BLaER1 treated with 17β-estradiol and CSF1 and Interleukin-3, amounts not matched to agents 10 nM and 100 nM (cell line): ENCODE measurements at regions not wholly inside any gene's neighbourhood (a gene's known extent, or its start where the extent isn't known, plus 50 kb on each side); places are given as distances from the start of the nearest gene placed in this dataset.

ENCODE experiments used
- H3K27ac ChIP-seq, 11 experiments: shearing (Covaris generic); formaldehyde crosslinking; 2 replicates each; pipeline ENCODE4 v1.8.1; 2022
- H3K27me3 ChIP-seq, 11 experiments: shearing (Covaris generic); formaldehyde crosslinking; 2 replicates each; pipeline ENCODE4 v1.8.1; 2022
- H3K36me3 ChIP-seq, 11 experiments: shearing (Covaris generic); formaldehyde crosslinking; 2 replicates each; pipeline ENCODE4 v1.8.1; 2022
- H3K4me1 ChIP-seq, 10 experiments: shearing (Covaris generic); formaldehyde crosslinking; 2 replicates each; pipeline ENCODE4 v1.8.1; 2022
- H3K4me2 ChIP-seq, 11 experiments: shearing (Covaris generic); formaldehyde crosslinking; 2 replicates each; pipeline ENCODE4 v1.8.1; 2022
- H3K4me3 ChIP-seq, 10 experiments: shearing (Covaris generic); formaldehyde crosslinking; 2 replicates each; pipeline ENCODE4 v1.8.1; 2022
- H3K9ac ChIP-seq, 11 experiments: shearing (Covaris generic); formaldehyde crosslinking; 2 replicates each; pipeline ENCODE4 v1.8.1; 2022
- H3K9me3 ChIP-seq, 11 experiments: shearing (Covaris generic); formaldehyde crosslinking; replicated peaks in 1 of 11; 2 replicates each; pipeline ENCODE4 v1.8.1; 2022
- H4K20me1 ChIP-seq, 11 experiments: shearing (Covaris generic); formaldehyde crosslinking; 2 replicates each; pipeline ENCODE4 v1.8.1; 2022
- Cebpa-rat ChIP-seq, 11 experiments: shearing (Covaris generic); IDR thresholded peaks; 2 replicates each; pipeline ENCODE4 v1.8.1; 2022

DNA sequence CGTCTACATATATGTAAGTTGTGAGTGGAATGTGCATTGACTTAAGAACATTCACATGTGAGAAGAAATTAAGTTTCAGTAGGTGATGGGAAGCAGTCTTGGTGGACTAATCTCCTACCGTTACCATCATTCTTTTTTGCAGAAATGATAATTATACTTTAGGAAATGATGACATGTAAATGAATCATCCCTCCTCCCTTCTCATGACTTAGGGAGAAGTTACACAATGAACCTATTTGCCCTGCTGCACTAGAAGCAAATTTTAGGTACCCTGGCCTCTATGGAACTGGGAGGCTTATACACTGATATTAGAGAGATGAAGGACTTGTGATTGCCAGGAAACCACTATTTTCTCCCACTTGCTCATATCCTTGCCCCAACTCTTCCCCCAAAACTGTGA is 214.2 kb downstream of the CALCRL start:
- Histone ChIP-seq H3K4me3 (no peak overlapping the region), H3K36me3 (no peaks in the 10 kb centered on the region), H3K27me3 (no peaks in the 10 kb centered on the region), H4K20me1 (no peaks in the 10 kb centered on the region), H3K9me3 (no peaks in the 10 kb centered on the region), H3K27ac (no peak overlapping the region), H3K4me2 (no peak overlapping the region), H3K4me1 (peaks cover 0 to 8% (median 0%) of the 10 kb centered on the region in 10 experiments; a peak in 1 of 20 replicates), H3K9ac (no peak overlapping the region)
- no peak for TF ChIP-seq Cebpa-rat (IDR thresholded peaks at IDR 0.05)

GRCh38 chr2:187232749-187233148 is 215.3 kb downstream of the CALCRL start:
- no peaks in the 10 kb centered on the region for H4K20me1 ChIP-seq
- no peak overlapping the region for H3K27ac ChIP-seq
- no peak for TF ChIP-seq Cebpa-rat (IDR thresholded peaks at IDR 0.05)
- H3K9me3 ChIP-seq, result no peaks in the 10 kb centered on the region
- peaks cover 0 to 8% (median 0%) of the 10 kb centered on the region in 10 experiments; a peak in 1 of 20 replicates for H3K4me1 ChIP-seq
- H3K4me2 ChIP-seq, result no peak overlapping the region
- no peak overlapping the region for H3K4me3 ChIP-seq
- no peaks in the 10 kb centered on the region for H3K27me3 ChIP-seq
- no peaks in the 10 kb centered on the region for H3K36me3 ChIP-seq
- no peak overlapping the region for H3K9ac ChIP-seq

DNA sequence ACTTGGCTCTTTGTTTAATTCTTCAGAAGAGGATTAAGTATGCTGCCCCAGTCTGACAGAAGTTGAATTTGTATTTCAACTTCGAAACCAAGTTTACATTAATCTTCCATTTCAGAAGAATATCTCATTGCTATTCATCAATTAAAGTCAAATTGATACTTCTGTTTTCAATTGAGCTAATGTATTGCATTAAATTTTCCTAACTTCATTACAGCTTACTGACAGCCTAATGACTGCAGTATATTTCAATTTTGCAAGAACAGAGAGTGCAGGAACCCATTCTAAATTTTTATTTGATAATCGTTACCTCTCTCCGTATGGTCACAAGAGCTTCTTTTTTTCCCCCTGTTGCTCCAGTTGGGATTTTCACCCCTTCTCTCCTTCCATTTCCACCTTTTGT is 218.0 kb downstream of the CALCRL start:
- Histone ChIP-seq H3K4me3 (no peak overlapping the region), H3K9me3 (no peaks in the 10 kb centered on the region), H3K27me3 (no peaks in the 10 kb centered on the region), H3K36me3 (no peaks in the 10 kb centered on the region), H3K9ac (no peak overlapping the region), H3K4me2 (no peak overlapping the region), H3K4me1 (peaks cover 0 to 8% (median 0%) of the 10 kb centered on the region in 10 experiments; a peak in 1 of 20 replicates), H4K20me1 (no peaks in the 10 kb centered on the region), H3K27ac (no peak overlapping the region)
- no peak for TF ChIP-seq Cebpa-rat (IDR thresholded peaks at IDR 0.05)

DNA sequence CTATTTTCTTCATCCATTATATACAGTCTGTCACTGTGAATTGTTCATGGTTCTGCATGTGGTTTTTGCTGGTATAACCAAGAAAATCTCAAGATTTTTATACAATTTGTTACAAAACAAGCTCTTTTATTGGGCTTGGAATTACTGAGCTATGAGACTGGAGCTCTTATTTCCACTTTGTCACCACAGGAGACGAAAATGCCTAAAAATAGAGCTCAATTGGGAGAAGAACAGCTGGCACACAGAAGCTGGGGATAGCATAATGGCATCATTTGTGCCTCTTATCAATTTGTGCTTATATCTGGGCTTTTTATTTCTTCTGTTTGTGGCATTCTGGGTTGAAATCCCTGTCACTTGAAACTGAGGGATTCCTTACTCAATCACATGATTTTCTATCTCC is 219.1 kb downstream of the CALCRL start:
- no peak overlapping the region for H3K27ac ChIP-seq
- H3K4me3 ChIP-seq, result no peak overlapping the region
- H3K4me1 ChIP-seq, result peaks cover 0 to 6% (median 0%) of the 10 kb centered on the region in 10 experiments; a peak in 1 of 20 replicates
- H4K20me1 ChIP-seq, result no peaks in the 10 kb centered on the region
- H3K4me2 ChIP-seq, result no peak overlapping the region
- H3K27me3 ChIP-seq, result no peaks in the 10 kb centered on the region
- H3K9ac ChIP-seq, result no peak overlapping the region
- no peak for TF ChIP-seq Cebpa-rat (IDR thresholded peaks at IDR 0.05)
- H3K36me3 ChIP-seq, result no peaks in the 10 kb centered on the region
- H3K9me3 ChIP-seq, result no peaks in the 10 kb centered on the region

DNA sequence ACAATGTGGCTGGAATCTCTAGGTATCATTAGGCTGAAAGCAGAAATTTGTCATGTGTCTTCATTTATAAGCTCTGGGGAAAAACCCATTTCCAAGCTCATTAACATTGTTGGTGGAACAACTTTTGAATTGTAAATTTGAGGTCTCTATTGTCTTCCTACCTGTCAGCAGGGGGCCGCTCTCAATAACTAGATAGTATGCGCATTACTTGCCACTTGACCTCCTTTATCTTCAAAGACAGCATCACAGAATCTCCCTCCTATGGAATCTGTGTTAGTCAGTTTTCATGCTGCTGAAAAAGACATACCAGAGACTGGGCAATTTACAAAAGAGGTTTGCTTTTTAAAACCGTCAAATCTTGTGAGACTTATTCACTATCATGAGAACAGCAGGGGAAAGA is 223.1 kb downstream of the CALCRL start:
- H3K4me1 ChIP-seq, result no peaks in the 10 kb centered on the region
- no peak for TF ChIP-seq Cebpa-rat (IDR thresholded peaks at IDR 0.05)
- H3K4me2 ChIP-seq, result no peak overlapping the region
- no peak overlapping the region for H3K4me3 ChIP-seq
- no peaks in the 10 kb centered on the region for H3K36me3 ChIP-seq
- H4K20me1 ChIP-seq, result no peaks in the 10 kb centered on the region
- H3K27me3 ChIP-seq, result no peaks in the 10 kb centered on the region
- H3K9ac ChIP-seq, result no peak overlapping the region
- no peak overlapping the region for H3K27ac ChIP-seq
- peaks cover 0 to 15% (median 0%) of the 10 kb centered on the region in 11 experiments; a peak in 4 of 22 replicates for H3K9me3 ChIP-seq

DNA sequence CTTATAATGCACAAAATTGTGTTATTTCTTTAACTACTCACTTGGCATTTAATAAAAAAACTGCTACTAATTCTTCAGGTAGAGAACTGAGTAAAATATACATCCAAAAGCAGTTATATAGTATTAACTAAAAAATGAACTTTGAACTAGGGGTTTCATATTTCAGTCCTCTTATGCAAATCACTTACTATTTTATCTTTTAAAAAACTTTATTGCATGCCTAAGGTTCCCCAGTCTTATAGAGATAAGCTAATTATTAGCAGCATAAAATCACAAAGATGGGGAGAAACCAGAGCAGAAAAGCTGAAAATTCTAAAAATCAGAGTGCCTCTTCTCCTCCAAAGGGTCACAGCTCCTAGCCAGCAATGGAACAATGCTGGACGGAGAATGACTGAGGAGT is 228.0 kb downstream of the CALCRL start:
- H3K9ac ChIP-seq, result no peak overlapping the region
- H3K9me3 ChIP-seq, result peaks cover 0 to 15% (median 0%) of the 10 kb centered on the region in 11 experiments; a peak in 4 of 22 replicates
- no peaks in the 10 kb centered on the region for H3K36me3 ChIP-seq
- TF ChIP-seq Cebpa-rat (IDR thresholded peaks at IDR 0.05), result no peak
- no peak overlapping the region for H3K4me3 ChIP-seq
- no peaks in the 10 kb centered on the region for H3K27me3 ChIP-seq
- no peak overlapping the region for H3K4me2 ChIP-seq
- no peaks in the 10 kb centered on the region for H3K4me1 ChIP-seq
- H4K20me1 ChIP-seq, result no peaks in the 10 kb centered on the region
- H3K27ac ChIP-seq, result no peak overlapping the region

DNA sequence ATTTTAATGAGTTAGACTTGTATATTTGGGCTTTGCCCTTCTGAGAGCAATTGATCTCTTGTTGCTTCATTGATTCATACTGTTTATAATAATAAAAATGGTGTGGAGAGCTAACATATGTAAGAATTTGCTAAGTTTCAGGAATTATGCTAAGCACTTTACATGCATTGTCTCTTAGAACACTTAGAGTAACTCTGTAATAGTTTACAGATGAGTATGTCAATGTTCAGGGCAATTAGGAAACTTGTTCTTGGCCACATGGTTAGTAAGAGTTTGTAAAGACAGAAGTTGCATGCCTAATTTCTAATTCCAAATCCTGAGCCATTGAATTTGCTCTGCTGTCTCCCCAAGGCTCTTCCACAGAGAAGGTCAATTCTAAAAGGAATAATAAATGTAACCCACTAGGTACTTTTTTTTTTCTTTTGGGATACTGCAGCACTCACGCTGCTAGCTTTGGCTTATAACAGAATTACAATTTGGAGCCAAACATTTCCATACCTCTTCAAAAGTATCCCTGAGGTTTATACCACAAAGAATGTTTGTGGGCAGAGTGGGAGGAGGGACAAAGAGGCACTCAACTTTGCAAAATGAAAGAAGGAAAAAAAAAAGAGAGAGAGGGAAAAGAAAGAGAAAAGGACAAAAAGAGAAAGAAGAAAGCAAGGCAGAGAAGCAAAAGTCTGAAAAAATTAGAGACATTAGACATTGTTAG is 232.4 kb downstream of the CALCRL start:
- Histone ChIP-seq H3K27ac (no peak overlapping the region), H3K4me3 (no peak overlapping the region), H3K9me3 (peaks cover 0 to 11% (median under 1%) of the 10 kb centered on the region in 11 experiments; a peak in 11 of 22 replicates), H3K27me3 (no peaks in the 10 kb centered on the region), H3K4me2 (no peak overlapping the region), H3K9ac (no peak overlapping the region), H3K4me1 (peaks cover 0 to 4% (median 0%) of the 10 kb centered on the region in 10 experiments; a peak in 1 of 20 replicates), H4K20me1 (no peaks in the 10 kb centered on the region), H3K36me3 (no peaks in the 10 kb centered on the region)
- TF ChIP-seq Cebpa-rat (IDR thresholded peaks at IDR 0.05), result no peak

DNA sequence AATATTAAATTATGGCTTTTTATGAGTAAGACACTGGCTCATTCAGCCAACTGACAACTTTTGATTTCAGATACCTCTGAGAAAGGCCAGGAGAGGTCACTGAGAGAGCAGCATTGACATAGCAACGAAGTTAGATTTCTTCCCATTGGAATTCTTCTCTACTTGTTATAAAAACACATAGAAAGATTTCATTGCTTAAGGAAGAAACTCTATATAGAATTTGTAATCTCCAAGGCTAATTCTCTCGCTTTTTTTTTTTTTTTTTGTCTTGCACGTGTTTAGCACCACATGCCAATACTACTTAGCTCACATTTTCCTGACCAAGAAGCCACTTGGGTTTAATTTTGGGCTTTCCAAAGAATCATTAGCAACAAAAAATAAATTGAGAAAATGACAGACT is 233.7 kb downstream of the CALCRL start:
- TF ChIP-seq Cebpa-rat (IDR thresholded peaks at IDR 0.05), result no peak
- no peaks in the 10 kb centered on the region for H3K36me3 ChIP-seq
- H3K27ac ChIP-seq, result no peak overlapping the region
- no peak overlapping the region for H3K4me2 ChIP-seq
- no peaks in the 10 kb centered on the region for H3K27me3 ChIP-seq
- H3K9ac ChIP-seq, result no peak overlapping the region
- no peak overlapping the region for H3K4me3 ChIP-seq
- H4K20me1 ChIP-seq, result no peaks in the 10 kb centered on the region
- peaks cover 0 to 11% (median 5%) of the 10 kb centered on the region in 11 experiments; a peak in 11 of 22 replicates for H3K9me3 ChIP-seq
- peaks cover 0 to 4% (median 0%) of the 10 kb centered on the region in 10 experiments; a peak in 1 of 20 replicates for H3K4me1 ChIP-seq

GRCh38 chr2:187213798-187214197 is 234.3 kb downstream of the CALCRL start:
- no peak overlapping the region for H3K9ac ChIP-seq
- H3K4me1 ChIP-seq, result peaks cover 0 to 4% (median 0%) of the 10 kb centered on the region in 10 experiments; a peak in 1 of 20 replicates
- H4K20me1 ChIP-seq, result no peaks in the 10 kb centered on the region
- H3K4me3 ChIP-seq, result no peak overlapping the region
- no peak for TF ChIP-seq Cebpa-rat (IDR thresholded peaks at IDR 0.05)
- H3K36me3 ChIP-seq, result no peaks in the 10 kb centered on the region
- H3K27me3 ChIP-seq, result no peaks in the 10 kb centered on the region
- peaks cover 0 to 11% (median 5%) of the 10 kb centered on the region in 11 experiments; a peak in 11 of 22 replicates for H3K9me3 ChIP-seq
- no peak overlapping the region for H3K27ac ChIP-seq
- H3K4me2 ChIP-seq, result no peak overlapping the region

GRCh38 chr2:187210726-187211125 is 237.3 kb downstream of the CALCRL start:
- Histone ChIP-seq H3K4me2 (no peak overlapping the region), H3K27ac (no peak overlapping the region), H3K4me3 (no peak overlapping the region), H4K20me1 (no peaks in the 10 kb centered on the region), H3K36me3 (no peaks in the 10 kb centered on the region), H3K4me1 (peaks cover 0 to 4% (median 0%) of the 10 kb centered on the region in 10 experiments; a peak in 1 of 20 replicates), H3K27me3 (no peaks in the 10 kb centered on the region), H3K9me3 (peaks cover 0 to 11% (median 5%) of the 10 kb centered on the region in 11 experiments; a peak in 11 of 22 replicates), H3K9ac (no peak overlapping the region)
- no peak for TF ChIP-seq Cebpa-rat (IDR thresholded peaks at IDR 0.05)
